Neural crest cell (in vitro differentiated cells): ENCODE measurements at regions not wholly inside any gene's neighbourhood (a gene's known extent, or its start where the extent isn't known, plus 50 kb on each side); places are given as distances from the start of the nearest gene placed in this dataset.

Experiments
- DNase-seq: peaks from one replicate; pipeline ENCODE4 v3.0.0; 2021; ENCODE audit warnings: low read depth, mixed read lengths, low spot score
- H3K27ac Mint-ChIP-seq: one replicate; pipeline ENCODE4 v1.8.0; 2021; ENCODE audit warnings: mild to moderate bottlenecking, mixed read lengths; ENCODE audit not compliant: unreplicated experiment
- H3K27me3 Mint-ChIP-seq: 2 replicates; pipeline ENCODE4 v1.8.0; 2021; ENCODE audit warnings: low read depth, mild to moderate bottlenecking, mixed read lengths
- H3K36me3 Mint-ChIP-seq: 2 replicates; pipeline ENCODE4 v1.8.0; 2021; ENCODE audit warnings: low read depth, mild to moderate bottlenecking, mixed read lengths
- H3K4me1 Mint-ChIP-seq: 2 replicates; pipeline ENCODE4 v1.8.0; 2021; ENCODE audit warnings: mixed read lengths
- H3K4me3 Mint-ChIP-seq: one replicate; pipeline ENCODE4 v1.8.0; 2021; ENCODE audit warnings: mild to moderate bottlenecking, mixed read lengths
- H3K9me3 Mint-ChIP-seq: 2 replicates; pipeline ENCODE4 v1.8.0; 2021; ENCODE audit warnings: mixed read lengths
- TF ChIP-seq, protein P1 (sequence below): fragments of 200-600 bp; sonication (generic); conservative IDR thresholded peaks from 2 replicates; pipeline ENCODE4 v1.5.0; 2021; ENCODE audit warnings: antibody characterized with exemption, mild to moderate bottlenecking

DNA sequence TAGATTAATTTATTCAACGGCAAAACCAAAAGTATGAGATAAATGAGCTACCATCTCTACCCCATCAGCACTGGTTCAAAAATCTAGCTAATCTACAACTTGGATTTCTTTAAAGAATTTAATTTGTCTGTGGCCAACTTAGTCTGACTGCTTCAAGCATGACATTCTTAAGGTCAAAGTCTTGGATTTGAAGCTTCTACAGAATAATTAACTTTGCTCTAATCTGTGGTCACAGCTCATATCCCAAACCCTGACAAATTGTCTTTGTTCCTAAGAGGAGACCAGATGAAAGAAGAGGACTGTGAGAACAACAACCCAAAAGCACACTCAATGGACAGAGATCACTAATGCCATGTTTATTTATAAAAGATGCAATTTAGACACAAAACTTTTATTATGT is 166.9 kb upstream of the EPHA7 start:
- H3K27ac Mint-ChIP-seq = no peak overlapping the region
- no peaks in the 10 kb centered on the region for H3K27me3 Mint-ChIP-seq
- H3K4me3 Mint-ChIP-seq = no peak overlapping the region
- TF ChIP-seq, protein P1, sequence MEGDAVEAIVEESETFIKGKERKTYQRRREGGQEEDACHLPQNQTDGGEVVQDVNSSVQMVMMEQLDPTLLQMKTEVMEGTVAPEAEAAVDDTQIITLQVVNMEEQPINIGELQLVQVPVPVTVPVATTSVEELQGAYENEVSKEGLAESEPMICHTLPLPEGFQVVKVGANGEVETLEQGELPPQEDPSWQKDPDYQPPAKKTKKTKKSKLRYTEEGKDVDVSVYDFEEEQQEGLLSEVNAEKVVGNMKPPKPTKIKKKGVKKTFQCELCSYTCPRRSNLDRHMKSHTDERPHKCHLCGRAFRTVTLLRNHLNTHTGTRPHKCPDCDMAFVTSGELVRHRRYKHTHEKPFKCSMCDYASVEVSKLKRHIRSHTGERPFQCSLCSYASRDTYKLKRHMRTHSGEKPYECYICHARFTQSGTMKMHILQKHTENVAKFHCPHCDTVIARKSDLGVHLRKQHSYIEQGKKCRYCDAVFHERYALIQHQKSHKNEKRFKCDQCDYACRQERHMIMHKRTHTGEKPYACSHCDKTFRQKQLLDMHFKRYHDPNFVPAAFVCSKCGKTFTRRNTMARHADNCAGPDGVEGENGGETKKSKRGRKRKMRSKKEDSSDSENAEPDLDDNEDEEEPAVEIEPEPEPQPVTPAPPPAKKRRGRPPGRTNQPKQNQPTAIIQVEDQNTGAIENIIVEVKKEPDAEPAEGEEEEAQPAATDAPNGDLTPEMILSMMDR = no peak
- peaks cover 10% of the 10 kb centered on the region for H3K4me1 Mint-ChIP-seq
- no peak for DNase-seq
- H3K9me3 Mint-ChIP-seq = peaks cover 6% of the 10 kb centered on the region
- H3K36me3 Mint-ChIP-seq = no peaks in the 10 kb centered on the region

DNA sequence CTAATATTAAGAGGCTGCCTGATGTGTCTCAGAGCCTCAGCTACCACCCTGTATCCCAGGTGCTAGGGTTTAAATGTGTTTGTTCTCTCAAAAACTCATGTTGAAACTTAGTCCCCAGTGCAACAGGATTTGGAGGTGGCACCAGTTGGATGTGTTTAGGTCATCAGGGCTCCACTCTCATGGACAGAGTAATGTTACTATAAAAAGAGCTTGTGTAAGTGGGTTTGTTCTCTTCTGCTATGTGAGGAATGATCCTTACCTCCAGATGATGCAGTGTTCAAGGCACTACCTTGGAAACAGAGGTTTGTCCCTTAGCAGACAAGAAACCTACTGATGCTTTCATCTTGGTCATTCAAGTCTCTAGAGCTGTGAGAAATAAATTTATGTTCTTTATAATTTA is 164.9 kb upstream of the EPHA7 start:
- H3K36me3 Mint-ChIP-seq = no peaks in the 10 kb centered on the region
- TF ChIP-seq, protein P1 = no peak
- H3K4me1 Mint-ChIP-seq = peaks cover 10% of the 10 kb centered on the region
- DNase-seq = no peak
- H3K4me3 Mint-ChIP-seq = no peak overlapping the region
- H3K27me3 Mint-ChIP-seq = no peaks in the 10 kb centered on the region
- no peak overlapping the region for H3K27ac Mint-ChIP-seq
- H3K9me3 Mint-ChIP-seq = peaks cover 3% of the 10 kb centered on the region

- DNase-seq = no peak
- H3K36me3 Mint-ChIP-seq = no peaks in the 10 kb centered on the region
- peaks cover 9% of the 10 kb centered on the region for H3K4me1 Mint-ChIP-seq
- H3K4me3 Mint-ChIP-seq = no peak overlapping the region
- no peak overlapping the region for H3K27ac Mint-ChIP-seq
- H3K27me3 Mint-ChIP-seq = no peaks in the 10 kb centered on the region
- TF ChIP-seq, protein P1 = no peak
- H3K9me3 Mint-ChIP-seq = peaks cover 3% of the 10 kb centered on the region
Observed at GRCh38 chr6:93581371-93581770, 162.0 kb upstream of the EPHA7 start.

DNA sequence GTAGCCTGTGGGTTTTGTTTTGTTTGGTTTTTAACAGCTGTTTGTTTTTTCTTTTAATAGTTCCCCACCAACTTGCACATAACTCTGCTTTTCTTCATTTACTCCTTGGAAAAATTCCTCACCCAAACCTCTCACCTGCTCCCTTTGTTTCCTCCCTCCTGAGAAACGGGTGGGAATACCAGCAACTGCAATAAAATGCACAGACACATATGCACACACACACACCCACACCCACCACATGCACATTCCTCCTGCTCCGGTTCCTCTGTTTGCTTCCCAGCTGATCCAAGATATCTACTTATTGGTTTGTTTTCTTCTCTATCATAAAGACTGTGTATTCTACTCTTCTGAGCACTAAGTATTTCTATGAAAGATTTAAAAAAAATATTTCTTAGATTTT is 161.1 kb upstream of the EPHA7 start:
- Mint-ChIP-seq H3K27me3 (no peaks in the 10 kb centered on the region), H3K4me1 (peaks cover 3% of the 10 kb centered on the region), H3K36me3 (no peaks in the 10 kb centered on the region), H3K4me3 (no peak overlapping the region), H3K27ac (no peak overlapping the region), H3K9me3 (peaks cover under 1% of the 10 kb centered on the region)
- TF ChIP-seq, protein P1 = no peak
- no peak for DNase-seq

DNA sequence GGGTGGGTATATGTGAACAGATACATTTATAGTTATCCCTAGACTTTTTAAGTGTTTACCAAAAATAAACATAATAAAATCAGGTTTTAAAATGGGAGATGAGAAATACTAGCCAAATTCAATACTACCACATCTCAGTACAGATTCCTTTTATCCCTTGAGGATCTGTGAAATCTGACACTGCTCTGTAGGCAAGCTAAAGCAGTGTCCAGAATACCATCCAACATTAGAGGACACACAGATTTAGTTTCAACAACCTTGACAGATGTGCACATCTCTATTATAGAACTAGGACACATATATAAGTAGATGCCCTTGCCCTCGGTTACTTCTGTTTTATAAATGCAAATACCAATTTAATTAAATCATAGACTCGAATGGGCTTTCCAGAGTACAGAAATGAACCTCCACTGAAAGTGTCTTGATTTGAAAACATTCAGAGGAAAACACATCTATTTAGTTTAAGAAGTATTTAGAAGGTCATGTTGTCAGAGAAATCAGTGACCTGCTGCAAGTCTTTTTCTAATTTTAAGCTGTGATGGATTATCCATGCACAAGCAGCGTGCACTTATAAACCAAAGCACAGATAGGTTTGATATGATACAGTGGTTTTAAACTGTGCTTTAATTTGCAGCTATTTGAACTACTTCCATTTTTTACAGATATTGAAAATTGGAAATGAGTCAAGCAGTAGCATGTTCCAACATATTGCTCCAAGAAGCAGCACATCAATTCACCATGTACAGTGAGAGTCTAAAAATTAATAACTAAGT is 156.3 kb upstream of the EPHA7 start:
- DNase-seq = no peak
- Mint-ChIP-seq H3K27me3 (no peaks in the 10 kb centered on the region), H3K9me3 (no peaks in the 10 kb centered on the region), H3K36me3 (no peaks in the 10 kb centered on the region), H3K4me1 (peaks cover 14% of the 10 kb centered on the region), H3K4me3 (no peak overlapping the region), H3K27ac (no peak overlapping the region)
- TF ChIP-seq, protein P1 = no peak
